PC-9 (cell line): ENCODE measurements at regions not wholly inside any gene's neighbourhood (a gene's known extent, or its start where the extent isn't known, plus 50 kb on each side); places are given as distances from the start of the nearest gene placed in this dataset.

Source experiments
- BruUV-seq: library from RNA; stranded (reverse); fragments of 400-500 nt; replicated peaks from 2 replicates; lab custom pipeline; 2021; lab: Mats Ljungman, UMichigan
- CTCF ChIA-PET: fragments of 300-600 bp; sonication (Branson Sonifier 250); formaldehyde crosslinking; loops from one replicate; lab custom pipeline; 2022; ENCODE audit warnings: antibody characterized with exemption; lab: Charles Lee
- POLR2A ChIA-PET: fragments of 300-600 bp; sonication (Branson Sonifier 250); formaldehyde crosslinking; loops from one replicate; lab custom pipeline; 2022; ENCODE audit warnings: antibody characterized with exemption; ENCODE audit not compliant: unreplicated experiment; lab: Charles Lee
- DNase-seq, 2 experiments: peaks; one replicate each; pipeline versions ENCODE4 v3.0.0 to v3.0.0-alpha.2; 2015 to 2022; ENCODE audit warnings: mixed read lengths in 1 of 2
- H2AFZ ChIP-seq: fragments of 200-600 bp; sonication (generic); 2 replicates; pipeline ENCODE4 v1.8.1; 2017; ENCODE audit warnings: antibody characterized with exemption
- H3F3A ChIP-seq: fragments of 200-600 bp; sonication (generic); 2 replicates; pipeline ENCODE4 v1.8.1; 2017; ENCODE audit warnings: antibody characterized with exemption, mild to moderate bottlenecking, low read depth; ENCODE audit not compliant: insufficient read depth
- H3K27ac ChIP-seq: fragments of 200-600 bp; sonication (generic); 2 replicates; pipeline ENCODE4 v1.6.1; 2016; ENCODE audit warnings: mixed run types
- H3K27me3 ChIP-seq: fragments of 200-600 bp; sonication (generic); 2 replicates; pipeline ENCODE4 v1.6.1; 2016; ENCODE audit warnings: low read depth, mixed run types; ENCODE audit not compliant: insufficient read depth
- H3K36me3 ChIP-seq: fragments of 200-600 bp; sonication (generic); 2 replicates; pipeline ENCODE4 v1.6.1; 2016; ENCODE audit warnings: low read depth, mixed run types
- H3K4me1 ChIP-seq: fragments of 200-600 bp; sonication (generic); replicated peaks from 2 replicates; pipeline ENCODE4 v1.6.1; 2016; ENCODE audit warnings: mixed run types; ENCODE audit not compliant: insufficient read depth
- H3K4me2 ChIP-seq: fragments of 200-600 bp; sonication (generic); 2 replicates; pipeline ENCODE4 v1.6.1; 2017; ENCODE audit warnings: mixed run types
- H3K4me3 ChIP-seq: fragments of 200-600 bp; sonication (generic); 2 replicates; pipeline ENCODE4 v1.6.1; 2016; ENCODE audit warnings: mixed run types
- H3K79me2 ChIP-seq: fragments of 200-600 bp; sonication (generic); 2 replicates; pipeline ENCODE4 v1.6.1; 2017; ENCODE audit warnings: low read depth, mixed run types
- H3K9me2 ChIP-seq: fragments of 200-600 bp; sonication (generic); 2 replicates; pipeline ENCODE4 v1.8.1; 2017; ENCODE audit warnings: mild to moderate bottlenecking; ENCODE audit not compliant: insufficient read depth
- H3K9me3 ChIP-seq: fragments of 200-600 bp; sonication (generic); 2 replicates; pipeline ENCODE4 v1.8.1; 2016; ENCODE audit warnings: low read depth; ENCODE audit not compliant: insufficient read depth
- H4K20me1 ChIP-seq: fragments of 200-600 bp; sonication (generic); 2 replicates; pipeline ENCODE4 v1.8.1; 2017; ENCODE audit not compliant: insufficient read depth
- CTCF ChIP-seq: fragments of 200-600 bp; sonication (generic); conservative IDR thresholded peaks from 2 replicates; pipeline ENCODE4 v1.6.1; 2017; ENCODE audit warnings: mixed run types, antibody characterized with exemption, mild to moderate bottlenecking, moderate library complexity
- EZH2 ChIP-seq: fragments of 200-600 bp; sonication (generic); IDR thresholded peaks from 2 replicates; pipeline ENCODE4 v1.8.0; 2017; ENCODE audit warnings: antibody characterized with exemption, low read depth
- intact Hi-C: fragments of 100-400 bp; cut with micrococcal nuclease; formaldehyde crosslinking; loops from one replicate; pipeline ENCODE4 v1.10.0; 2022; ENCODE audit not compliant: unreplicated experiment

GRCh38 chr3:105154692-105155091, 212.0 kb upstream of the ALCAM start:
- ChIA-PET CTCF (no interaction called here), POLR2A (no interaction called here)
- no peaks in the 10 kb centered on the region; the same call in 1 of the 2 replicates for H3K4me1 ChIP-seq
- no peak overlapping the region for H3K4me3 ChIP-seq
- no peak for DNase-seq
- H3K4me2 ChIP-seq, result no peak overlapping the region
- H3K36me3 ChIP-seq, result no peaks in the 10 kb centered on the region
- intact Hi-C loops, result loop anchor here (10.0 kb wide), 2 partner anchors 200 to 210 kb away; partner anchors contain the start of gene ALCAM
- no peaks in the 10 kb centered on the region for H3F3A ChIP-seq
- no peaks in the 10 kb centered on the region for H4K20me1 ChIP-seq
- H3K27ac ChIP-seq, result no peak overlapping the region
- H3K27me3 ChIP-seq, result no peaks in the 10 kb centered on the region
- no peaks in the 10 kb centered on the region for H3K79me2 ChIP-seq
- no peaks in the 10 kb centered on the region for H3K9me3 ChIP-seq
- H3K9me2 ChIP-seq, result peaks cover 4% of the 10 kb centered on the region; the same call in 1 of the 2 replicates
- BruUV-seq, result no TSS peak
- TF ChIP-seq EZH2, result no peak
- TF ChIP-seq CTCF, result no peak
- no peak overlapping the region for H2AFZ ChIP-seq

- Histone ChIP-seq H3K9me2 (peaks cover 4% of the 10 kb centered on the region; the same call in 1 of the 2 replicates), H3K4me1 (no peaks in the 10 kb centered on the region; the same call in 1 of the 2 replicates), H3K9me3 (no peaks in the 10 kb centered on the region), H3F3A (no peaks in the 10 kb centered on the region), H3K27me3 (no peaks in the 10 kb centered on the region), H3K36me3 (no peaks in the 10 kb centered on the region), H3K79me2 (no peaks in the 10 kb centered on the region), H4K20me1 (no peaks in the 10 kb centered on the region), H3K4me3 (no peak overlapping the region), H2AFZ (peak overlapping the region; percentile 28; the same call in 1 of the 2 replicates), H3K27ac (no peak overlapping the region), H3K4me2 (no peak overlapping the region)
- POLR2A ChIA-PET, result no interaction called here
- CTCF ChIA-PET, result interaction anchor here (0.6 kb wide), 1 partner anchor 945 kb away, joined by 6 read pairs; no protein-coding TSS in a partner anchor
- no TSS peak for BruUV-seq
- TF ChIP-seq CTCF (no peak), EZH2 (no peak)
- intact Hi-C loops, result loop anchor here (10.0 kb wide), 2 partner anchors 202 to 208 kb away; partner anchors contain the start of gene ALCAM
- DNase-seq, result no peak
These were observed 209.5 kb upstream of the ALCAM start for GRCh38 chr3:105157067-105157765.

GRCh38 chr3:105157766-105158085, 209.0 kb upstream of the ALCAM start:
- Histone ChIP-seq H2AFZ (no peak overlapping the region), H3K9me3 (no peaks in the 10 kb centered on the region), H4K20me1 (no peaks in the 10 kb centered on the region), H3K4me2 (no peak overlapping the region), H3K36me3 (no peaks in the 10 kb centered on the region), H3K4me1 (no peaks in the 10 kb centered on the region; the same call in 1 of the 2 replicates), H3F3A (no peaks in the 10 kb centered on the region), H3K79me2 (no peaks in the 10 kb centered on the region), H3K9me2 (peaks cover 4% of the 10 kb centered on the region; the same call in 1 of the 2 replicates), H3K27me3 (no peaks in the 10 kb centered on the region), H3K4me3 (no peak overlapping the region), H3K27ac (no peak overlapping the region)
- BruUV-seq, result no TSS peak
- intact Hi-C loops, result loop anchor here (10.0 kb wide), 2 partner anchors 203 to 207 kb away; partner anchors contain the start of gene ALCAM
- TF ChIP-seq CTCF (no peak), EZH2 (no peak)
- DNase-seq, result peak; percentile 17 to 36
- CTCF ChIA-PET, result interaction anchor here (0.6 kb wide), 1 partner anchor 944 kb away, joined by 6 read pairs; no protein-coding TSS in a partner anchor
- POLR2A ChIA-PET, result no interaction called here
